Loucy (cell line): ENCODE measurements at regions not wholly inside any gene's neighbourhood (a gene's known extent, or its start where the extent isn't known, plus 50 kb on each side); places are given as distances from the start of the nearest gene placed in this dataset.

ENCODE experiments used
- H2AFZ ChIP-seq: fragments of 200-600 bp; sonication (generic); 2 replicates; pipeline ENCODE4 v1.6.0; 2016; ENCODE audit warnings: antibody characterized with exemption, mild to moderate bottlenecking, low read length, moderate library complexity
- H3F3A ChIP-seq: fragments of 200-600 bp; 2 replicates; pipeline ENCODE4 v1.6.0; 2016; ENCODE audit warnings: antibody characterized with exemption, low read depth, mild to moderate bottlenecking
- H3K27me3 ChIP-seq: fragments of 200-600 bp; sonication (generic); 2 replicates; pipeline ENCODE4 v1.6.1; 2014; ENCODE audit warnings: low read length, mild to moderate bottlenecking; ENCODE audit not compliant: insufficient read depth, poor library complexity, severe bottlenecking
- H3K36me3 ChIP-seq: fragments of 200-600 bp; sonication (generic); 2 replicates; pipeline ENCODE4 v1.6.1; 2016; ENCODE audit warnings: low read length; ENCODE audit not compliant: insufficient read depth
- H3K4me1 ChIP-seq: fragments of 200-600 bp; sonication (generic); 2 replicates; pipeline ENCODE4 v1.5.1; 2014; ENCODE audit warnings: low read length, mild to moderate bottlenecking; ENCODE audit not compliant: insufficient read depth, poor library complexity, severe bottlenecking
- H3K4me2 ChIP-seq: fragments of 200-600 bp; sonication (generic); 2 replicates; pipeline ENCODE4 v1.6.0; 2014; ENCODE audit warnings: antibody characterized with exemption, low read length, low read depth, mild to moderate bottlenecking; ENCODE audit not compliant: poor library complexity, severe bottlenecking
- H3K4me3 ChIP-seq: fragments of 200-600 bp; sonication (generic); 2 replicates; pipeline ENCODE4 v1.5.1; 2014; ENCODE audit warnings: low read length, mild to moderate bottlenecking, mixed read lengths; ENCODE audit not compliant: poor library complexity, severe bottlenecking
- H3K79me2 ChIP-seq: fragments of 200-600 bp; sonication (generic); 2 replicates; pipeline ENCODE4 v1.6.1; 2014; ENCODE audit warnings: low read length; ENCODE audit not compliant: insufficient read depth
- H3K9ac ChIP-seq: fragments of 200-600 bp; sonication (generic); 2 replicates; pipeline ENCODE4 v1.6.0; 2014; ENCODE audit warnings: mild to moderate bottlenecking, low read depth, low read length, moderate library complexity; ENCODE audit not compliant: poor library complexity, severe bottlenecking
- H3K9me2 ChIP-seq: fragments of 200-600 bp; sonication (generic); replicated peaks from 2 replicates; pipeline ENCODE4 v1.6.1; 2016; ENCODE audit warnings: low read depth, low read length, mixed read lengths
- H3K9me3 ChIP-seq: fragments of 200-600 bp; sonication (generic); 2 replicates; pipeline ENCODE4 v1.6.1; 2014; ENCODE audit warnings: mild to moderate bottlenecking, antibody characterized with exemption, low read length, low read depth; ENCODE audit not compliant: insufficient read depth
- H4K20me1 ChIP-seq: fragments of 200-600 bp; sonication (generic); 2 replicates; pipeline ENCODE4 v1.6.0; 2014; ENCODE audit warnings: antibody characterized with exemption, low read length, mild to moderate bottlenecking; ENCODE audit not compliant: insufficient read depth, poor library complexity, severe bottlenecking
- CTCF ChIP-seq: fragments of 200-600 bp; sonication (generic); conservative IDR thresholded peaks from 2 replicates; pipeline ENCODE4 v1.5.1; 2014; ENCODE audit warnings: mild to moderate bottlenecking, antibody characterized with exemption, low read length
- EZH2phosphoT487 ChIP-seq: fragments of 200-600 bp; IDR thresholded peaks from 2 replicates; pipeline ENCODE4 v1.6.1; 2018; ENCODE audit warnings: antibody characterized with exemption, mild to moderate bottlenecking, moderate library complexity, borderline replicate concordance

GRCh38 chr1:114340892-114341291, 170.1 kb downstream of the TRIM33 start:
- Histone ChIP-seq H3K9me2 (no peaks in the 10 kb centered on the region), H3K4me1 (peaks cover 27% of the 10 kb centered on the region), H3K9ac (no peak overlapping the region), H3K36me3 (no peaks in the 10 kb centered on the region), H4K20me1 (no peaks in the 10 kb centered on the region), H3K4me3 (peak overlapping the region; percentile 30), H3K27me3 (peaks cover 22% of the 10 kb centered on the region), H3K4me2 (peak overlapping the region; percentile 47), H3K79me2 (no peaks in the 10 kb centered on the region), H3F3A (no peaks in the 10 kb centered on the region; the same call in 1 of the 2 replicates), H2AFZ (no peak overlapping the region), H3K9me3 (no peaks in the 10 kb centered on the region)
- TF ChIP-seq EZH2phosphoT487 (no peak), CTCF (no peak)

- H3K4me1 ChIP-seq = peaks cover 27% of the 10 kb centered on the region
Measured at GRCh38 chr1:114339379-114339778, 171.6 kb downstream of the TRIM33 start.

GRCh38 chr1:114338191-114338890, 172.7 kb downstream of the TRIM33 start:
- no peaks in the 10 kb centered on the region for H3K79me2 ChIP-seq
- no peaks in the 10 kb centered on the region for H3K36me3 ChIP-seq
- H3K4me2 ChIP-seq = no peak overlapping the region
- peaks cover 22% of the 10 kb centered on the region for H3K27me3 ChIP-seq
- H2AFZ ChIP-seq = no peak overlapping the region
- no peaks in the 10 kb centered on the region for H4K20me1 ChIP-seq
- no peaks in the 10 kb centered on the region for H3K9me2 ChIP-seq
- H3K4me3 ChIP-seq = no peak overlapping the region
- H3K9me3 ChIP-seq = no peaks in the 10 kb centered on the region
- H3K9ac ChIP-seq = no peak overlapping the region
- TF ChIP-seq EZH2phosphoT487 (no peak), CTCF (no peak)
- H3K4me1 ChIP-seq = peaks cover 27% of the 10 kb centered on the region
- no peaks in the 10 kb centered on the region; the same call in 1 of the 2 replicates for H3F3A ChIP-seq

More at GRCh38 chr1:114339379-114339778, 171.6 kb downstream of the TRIM33 start:
- H4K20me1 ChIP-seq = no peaks in the 10 kb centered on the region
- no peaks in the 10 kb centered on the region for H3K79me2 ChIP-seq
- no peaks in the 10 kb centered on the region for H3K36me3 ChIP-seq
- peaks cover 22% of the 10 kb centered on the region for H3K27me3 ChIP-seq
- no peak overlapping the region for H3K9ac ChIP-seq
- no peak overlapping the region for H3K4me3 ChIP-seq
- TF ChIP-seq CTCF (no peak), EZH2phosphoT487 (no peak)
- no peak overlapping the region for H2AFZ ChIP-seq
- no peaks in the 10 kb centered on the region for H3K9me3 ChIP-seq
- H3K4me2 ChIP-seq = no peak overlapping the region
- H3K9me2 ChIP-seq = no peaks in the 10 kb centered on the region
- H3F3A ChIP-seq = no peaks in the 10 kb centered on the region; the same call in 1 of the 2 replicates
